ENCODE measurements at regions not wholly inside any gene's neighbourhood (a gene's known extent, or its start where the extent isn't known, plus 50 kb on each side); places are given as distances from the start of the nearest gene placed in this dataset.

DNA sequence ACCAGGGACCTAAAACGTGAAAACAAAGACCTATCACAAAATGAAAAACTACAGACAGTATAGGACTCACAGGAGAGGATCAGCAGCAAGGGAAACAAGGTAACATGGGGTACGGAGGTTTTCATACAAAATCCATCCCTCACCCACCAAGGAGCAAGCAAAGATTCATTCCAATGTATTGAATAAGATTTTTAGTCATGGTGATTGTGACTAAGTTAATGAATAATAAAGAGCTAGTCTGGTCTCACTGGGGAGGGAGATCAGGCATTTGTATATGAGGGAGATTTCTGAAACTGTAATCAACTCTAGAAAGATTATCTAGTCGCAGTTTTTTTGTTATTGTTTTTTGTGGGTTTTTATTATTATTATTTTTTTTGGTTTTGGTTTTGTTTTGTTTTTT is 336.5 kb upstream of the MMADHC start:
- TF ChIP-seq CTCF (IDR thresholded peaks at IDR 0.05) (no peak), POLR2A (IDR thresholded peaks at IDR 0.05) (no peak)
